CD14-positive monocyte (primary cell): ENCODE measurements at regions not wholly inside any gene's neighbourhood (a gene's known extent, or its start where the extent isn't known, plus 50 kb on each side); places are given as distances from the start of the nearest gene placed in this dataset.

Source experiments
- DNase-seq, 3 donors: peaks; one replicate each; pipeline ENCODE4 v3.0.0-alpha.2; 2011 to 2022
- H2AFZ ChIP-seq: 2 replicates; pipeline ENCODE4 v1.6.0; 2012; ENCODE audit warnings: mild to moderate bottlenecking, low read depth, low read length, inconsistent platforms; ENCODE audit not compliant: insufficient read depth, poor library complexity, severe bottlenecking
- H3K27ac ChIP-seq, 2 donors: 1 replicate in 1 of 2; 2 replicates in 1 of 2; pipeline ENCODE4 v1.5.1; 2012 to 2013; ENCODE audit warnings: low read length in 2 of 2, control low read depth in 1 of 2, inconsistent platforms in 1 of 2, low read depth in 1 of 2, mild to moderate bottlenecking in 1 of 2
- H3K27me3 ChIP-seq, 2 donors: one replicate each; pipeline versions ENCODE4 v1.6.0 to v1.6.1; 2011 to 2013; ENCODE audit warnings: low read length in 2 of 2; ENCODE audit not compliant: control insufficient read depth in 2 of 2, insufficient read depth in 2 of 2
- H3K36me3 ChIP-seq, 2 donors: replicated peaks in 1 of 2; 1 replicate in 1 of 2; 2 replicates in 1 of 2; pipeline versions ENCODE4 v1.5.1 to v1.6.1; 2012 to 2013; ENCODE audit warnings: low read length in 2 of 2, control low read depth in 1 of 2, inconsistent platforms in 1 of 2, mild to moderate bottlenecking in 1 of 2; ENCODE audit not compliant: insufficient read depth in 2 of 2, control insufficient read depth in 1 of 2
- H3K4me1 ChIP-seq, 2 donors: 1 replicate in 1 of 2; 2 replicates in 1 of 2; pipeline versions ENCODE4 v1.5.1 to v1.6.1; 2012 to 2013; ENCODE audit warnings: low read length in 2 of 2, control low read depth in 1 of 2, inconsistent platforms in 1 of 2, mild to moderate bottlenecking in 1 of 2, moderate library complexity in 1 of 2; ENCODE audit not compliant: insufficient read depth in 2 of 2, control insufficient read depth in 1 of 2
- H3K4me2 ChIP-seq: replicated peaks from 2 replicates; pipeline ENCODE3; 2012; ENCODE audit warnings: low read length, moderate library complexity, mild to moderate bottlenecking; ENCODE audit not compliant: poor library complexity, severe bottlenecking; ENCODE audit errors: extremely low read depth
- H3K4me3 ChIP-seq, 3 experiments: fragments of 200-600 bp in 1 of 3; sonication (generic) in 1 of 3; replicated peaks in 1 of 3; 1 replicate in 2 of 3; 2 replicates in 1 of 3; pipeline ENCODE4 v1.5.1; 2011 to 2013; ENCODE audit warnings: low read length in 3 of 3, mild to moderate bottlenecking in 3 of 3, control low read depth in 2 of 3, low read depth in 2 of 3, inconsistent platforms in 1 of 3, moderate library complexity in 1 of 3
- H3K79me2 ChIP-seq: 2 replicates; pipeline ENCODE4 v1.6.0; 2012; ENCODE audit warnings: mild to moderate bottlenecking, control low read depth, inconsistent platforms, low read length, moderate library complexity; ENCODE audit not compliant: insufficient read depth
- H3K9ac ChIP-seq: 2 replicates; pipeline ENCODE4 v1.6.0; 2017; ENCODE audit warnings: low read length, mild to moderate bottlenecking; ENCODE audit not compliant: insufficient read depth, poor library complexity, severe bottlenecking
- H3K9me3 ChIP-seq, 2 donors: replicated peaks in 1 of 2; 1 replicate in 1 of 2; 2 replicates in 1 of 2; pipeline versions ENCODE4 v1.5.1 to v1.6.1; 2012 to 2013; ENCODE audit warnings: low read length in 2 of 2, control low read depth in 1 of 2; ENCODE audit not compliant: control insufficient read depth in 1 of 2, insufficient read depth in 1 of 2
- H4K20me1 ChIP-seq: 2 replicates; pipeline ENCODE4 v1.6.0; 2012; ENCODE audit warnings: mild to moderate bottlenecking, low read length, control low read depth, moderate library complexity; ENCODE audit not compliant: insufficient read depth
- H3K27ac Mint-ChIP-seq, 7 donors: one replicate each; pipeline ENCODE4 v1.8.0; 2020; ENCODE audit warnings: mild to moderate bottlenecking in 7 of 7, mixed read lengths in 7 of 7, moderate library complexity in 6 of 7, inconsistent platforms in 2 of 7
- H3K27me3 Mint-ChIP-seq, 3 donors: one replicate each; pipeline ENCODE4 v1.8.0; 2021 to 2022; ENCODE audit warnings: low read depth in 3 of 3, mild to moderate bottlenecking in 3 of 3, mixed read lengths in 3 of 3, moderate library complexity in 3 of 3, inconsistent platforms in 1 of 3
- H3K36me3 Mint-ChIP-seq, 2 donors: one replicate each; pipeline ENCODE4 v1.8.0; 2020; ENCODE audit warnings: mixed read lengths in 2 of 2, inconsistent platforms in 1 of 2, mild to moderate bottlenecking in 1 of 2
- H3K4me1 Mint-ChIP-seq: one replicate; pipeline ENCODE4 v1.8.0; 2020; ENCODE audit warnings: mild to moderate bottlenecking, mixed read lengths
- H3K4me3 Mint-ChIP-seq, 2 donors: one replicate each; pipeline ENCODE4 v1.8.0; 2020; ENCODE audit warnings: mild to moderate bottlenecking in 2 of 2, mixed read lengths in 2 of 2, moderate library complexity in 1 of 2
- H3K9me3 Mint-ChIP-seq, 7 donors: one replicate each; pipeline ENCODE4 v1.8.0; 2020 to 2022; ENCODE audit warnings: mixed read lengths in 7 of 7, mild to moderate bottlenecking in 6 of 7, moderate library complexity in 6 of 7, inconsistent platforms in 2 of 7
- CTCF ChIP-seq: fragments of 200-600 bp; IDR thresholded peaks from one replicate; pipeline ENCODE4 v1.8.0; 2022; ENCODE audit warnings: antibody characterized with exemption, mild to moderate bottlenecking
- WGBS: methylation state at CpG from one replicate; pipeline ENCODE4 v1.1.5; 2013; ENCODE audit warnings: missing lambda C conversion rate; ENCODE audit not compliant: insufficient coverage; 5-methylcytosine and 5-hydroxymethylcytosine counted together
- intact Hi-C, 2 donors: fragments of 100-400 bp; cut with micrococcal nuclease; formaldehyde crosslinking; loops; one replicate each; pipeline versions ENCODE4 v1.15.0 to v1.15.1; 2023

GRCh38 chr10:2812631-2813030, 254.7 kb upstream of the PFKP start:
- no peak overlapping the region for H3K27ac Mint-ChIP-seq
- 100% methylated on average over 1 of the region's 3 CpGs for WGBS
- no peak for DNase-seq

GRCh38 chr10:2800178-2800577, 267.2 kb upstream of the PFKP start:
- Mint-ChIP-seq H3K4me1 (no peaks in the 10 kb centered on the region), H3K27me3 (no peaks in the 10 kb centered on the region), H3K27ac (no peak overlapping the region), H3K4me3 (no peak overlapping the region), H3K9me3 (peaks cover 2 to 13% (median 3%) of the 10 kb centered on the region in 7 donors), H3K36me3 (no peaks in the 10 kb centered on the region)
- no peak overlapping the region for H3K4me2 ChIP-seq
- H3K9ac ChIP-seq = no peak overlapping the region
- WGBS = 86% methylated on average over 5 of the region's 5 CpGs
- H2AFZ ChIP-seq = no peak overlapping the region
- no peaks in the 10 kb centered on the region for H3K79me2 ChIP-seq
- H3K4me3 ChIP-seq = no peak overlapping the region
- H3K27me3 ChIP-seq = no peaks in the 10 kb centered on the region
- peaks cover 6 to 9% of the 10 kb centered on the region in 2 donors for H3K9me3 ChIP-seq
- no peaks in the 10 kb centered on the region for H3K4me1 ChIP-seq
- H4K20me1 ChIP-seq = no peaks in the 10 kb centered on the region
- no peak for DNase-seq
- H3K27ac ChIP-seq = no peak overlapping the region
- H3K36me3 ChIP-seq = no peaks in the 10 kb centered on the region
- intact Hi-C loops = no loop called here
- no peak for TF ChIP-seq CTCF

More at GRCh38 chr10:2812631-2813030, 254.7 kb upstream of the PFKP start:
- Mint-ChIP-seq H3K27me3 (peaks cover 0 to 2% (median 0%) of the 10 kb centered on the region in 3 donors), H3K9me3 (peaks cover 0 to 6% (median 0%) of the 10 kb centered on the region in 7 donors), H3K4me3 (no peak overlapping the region), H3K4me1 (no peaks in the 10 kb centered on the region), H3K36me3 (no peaks in the 10 kb centered on the region)
- Histone ChIP-seq H3K9ac (no peak overlapping the region), H3K36me3 (no peaks in the 10 kb centered on the region), H2AFZ (no peak overlapping the region), H3K4me2 (no peak overlapping the region), H3K79me2 (no peaks in the 10 kb centered on the region), H3K27me3 (no peaks in the 10 kb centered on the region), H3K9me3 (no peaks in the 10 kb centered on the region), H3K4me1 (no peaks in the 10 kb centered on the region), H4K20me1 (no peaks in the 10 kb centered on the region), H3K27ac (no peak overlapping the region), H3K4me3 (no peak overlapping the region)
- TF ChIP-seq CTCF = no peak
- intact Hi-C loops = no loop called here
